ES-I3 (cell line): ENCODE measurements at regions not wholly inside any gene's neighbourhood (a gene's known extent, or its start where the extent isn't known, plus 50 kb on each side); places are given as distances from the start of the nearest gene placed in this dataset.
"Not testable (repeated sequence)": the region's sequence is repeated elsewhere in the genome, so short reads cannot be mapped to it uniquely, and the experiment has no call there.

Experiments used
- H3K36me3 ChIP-seq: 2 replicates; pipeline ENCODE4 v1.6.1; 2013; ENCODE audit warnings: mild to moderate bottlenecking, low read length, control low read depth, moderate library complexity; ENCODE audit not compliant: insufficient read depth
- H3K4me1 ChIP-seq: 2 replicates; pipeline ENCODE4 v1.6.1; 2013; ENCODE audit warnings: mild to moderate bottlenecking, control low read depth, low read length; ENCODE audit not compliant: insufficient read depth
- H3K9ac ChIP-seq: 2 replicates; pipeline ENCODE4 v1.6.1; 2013; ENCODE audit warnings: low read depth, mild to moderate bottlenecking, low read length, moderate library complexity
- H3K9me3 ChIP-seq: 2 replicates; pipeline ENCODE4 v1.6.1; 2013; ENCODE audit warnings: mild to moderate bottlenecking, low read length, moderate library complexity; ENCODE audit not compliant: control insufficient read depth, insufficient read depth

DNA sequence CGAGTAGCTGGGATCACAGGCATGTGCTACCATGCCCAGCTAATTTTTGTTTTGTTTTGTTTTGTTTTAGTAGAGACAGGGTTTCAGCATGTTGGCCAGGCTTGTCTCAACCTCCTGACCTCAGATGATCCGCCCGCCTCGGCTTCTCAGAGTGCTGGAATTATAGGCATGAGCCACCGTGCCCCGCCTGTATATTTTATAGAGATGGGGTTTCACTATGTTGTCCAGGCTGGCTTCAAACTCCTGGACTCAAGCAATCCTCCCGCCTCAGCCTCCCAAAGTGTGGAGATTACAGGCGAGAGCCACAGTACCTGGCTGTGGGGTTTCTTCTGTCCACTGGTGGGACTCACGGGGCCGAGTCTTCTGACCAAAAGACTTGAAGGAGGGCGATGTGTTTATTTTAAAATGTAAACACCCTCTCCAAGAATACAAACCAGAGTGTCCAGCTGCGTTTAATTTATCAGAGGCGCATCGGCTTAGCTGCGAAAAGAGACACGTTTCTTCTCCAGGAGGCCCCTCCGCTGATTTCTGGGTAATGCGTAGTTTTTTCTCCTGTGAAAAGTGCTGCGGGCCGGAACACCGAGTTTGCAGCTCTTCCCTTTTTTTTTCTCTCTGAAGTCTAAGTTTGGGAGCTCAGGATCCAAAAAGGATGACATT, 86.9 kb upstream of the CIBAR2 start:
- Histone ChIP-seq H3K36me3 (no peaks in the 10 kb centered on the region), H3K9ac (no peak overlapping the region), H3K9me3 (0 out of 2 replicates have a peak, but pooled peaks cover 3% of the 10 kb centered on the region), H3K4me1 (peaks cover 21% of the 10 kb centered on the region; the same call in 1 of the 2 replicates)

DNA sequence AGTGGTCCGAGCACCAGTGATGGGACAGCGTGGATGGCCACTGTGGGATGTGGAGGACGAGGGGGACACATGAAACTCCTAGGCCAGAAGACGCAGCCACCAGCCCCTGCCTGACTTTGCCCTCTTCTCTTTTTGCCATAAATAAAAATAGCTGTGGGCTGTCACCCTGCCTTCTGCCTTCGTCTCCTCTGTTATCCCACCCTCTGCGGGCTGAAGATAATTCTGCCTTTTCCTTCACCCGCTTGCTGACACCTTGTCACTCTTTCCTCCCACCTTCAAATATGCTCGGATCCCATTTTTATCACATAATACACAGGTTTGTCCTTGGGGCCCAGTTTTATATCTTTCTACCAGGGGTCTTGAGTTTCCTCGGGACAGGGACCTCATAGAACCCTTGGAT, 87.6 kb upstream of the CIBAR2 start:
- Histone ChIP-seq H3K36me3 (no peaks in the 10 kb centered on the region), H3K9ac (no peak overlapping the region), H3K4me1 (peaks cover 21% of the 10 kb centered on the region; the same call in 1 of the 2 replicates), H3K9me3 (0 out of 2 replicates have a peak, but pooled peaks cover 3% of the 10 kb centered on the region)

DNA sequence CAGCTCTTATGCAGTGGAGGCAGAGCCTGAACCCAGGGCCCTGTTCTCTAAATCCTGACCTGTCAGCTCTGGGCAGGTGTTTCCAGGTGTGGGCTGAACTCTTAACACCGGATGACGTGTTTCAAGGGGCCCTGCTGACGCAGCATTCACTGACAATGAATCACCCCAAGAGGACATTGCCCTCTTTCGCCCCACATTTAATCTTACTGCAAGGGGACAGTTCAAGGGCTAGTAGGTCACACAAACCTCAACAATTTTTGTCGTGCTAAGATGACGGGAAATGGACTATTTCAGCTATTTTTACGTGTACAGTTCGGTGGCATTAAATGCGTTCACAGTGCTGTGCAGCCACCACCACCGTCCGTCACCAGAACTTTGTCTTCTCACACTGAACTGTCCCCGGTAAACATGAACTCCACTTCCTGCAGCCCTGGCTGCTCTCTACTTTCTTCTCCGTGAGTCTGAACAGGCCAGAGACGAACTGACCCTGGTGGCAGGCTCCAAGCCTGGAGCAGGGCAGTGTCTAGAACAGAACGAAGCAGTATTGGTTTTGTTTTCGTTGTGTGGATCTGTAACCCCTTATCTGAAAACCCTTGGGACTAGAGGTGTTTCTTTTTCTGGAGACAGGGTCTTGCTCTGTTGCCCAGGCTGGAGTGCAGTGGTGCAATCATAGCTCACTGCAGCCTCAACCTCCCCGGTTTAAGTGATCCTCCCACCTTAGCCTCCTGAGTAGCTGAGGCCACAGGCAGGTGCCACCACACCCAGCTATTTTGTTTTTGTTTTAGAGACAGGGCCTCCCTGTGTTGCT, 88.4 kb upstream of the CIBAR2 start:
- Histone ChIP-seq H3K4me1 (peaks cover 25% of the 10 kb centered on the region; the same call in 1 of the 2 replicates), H3K9me3 (0 out of 2 replicates have a peak, but pooled peaks cover 3% of the 10 kb centered on the region), H3K9ac (no peak overlapping the region), H3K36me3 (no peaks in the 10 kb centered on the region)

GRCh38 chr16:85201574-85201973, 89.3 kb upstream of the CIBAR2 start:
- Histone ChIP-seq H3K9ac (no peak overlapping the region), H3K9me3 (0 out of 2 replicates have a peak, but pooled peaks cover 3% of the 10 kb centered on the region), H3K4me1 (peaks cover 32% of the 10 kb centered on the region; the same call in 1 of the 2 replicates), H3K36me3 (no peaks in the 10 kb centered on the region)

DNA sequence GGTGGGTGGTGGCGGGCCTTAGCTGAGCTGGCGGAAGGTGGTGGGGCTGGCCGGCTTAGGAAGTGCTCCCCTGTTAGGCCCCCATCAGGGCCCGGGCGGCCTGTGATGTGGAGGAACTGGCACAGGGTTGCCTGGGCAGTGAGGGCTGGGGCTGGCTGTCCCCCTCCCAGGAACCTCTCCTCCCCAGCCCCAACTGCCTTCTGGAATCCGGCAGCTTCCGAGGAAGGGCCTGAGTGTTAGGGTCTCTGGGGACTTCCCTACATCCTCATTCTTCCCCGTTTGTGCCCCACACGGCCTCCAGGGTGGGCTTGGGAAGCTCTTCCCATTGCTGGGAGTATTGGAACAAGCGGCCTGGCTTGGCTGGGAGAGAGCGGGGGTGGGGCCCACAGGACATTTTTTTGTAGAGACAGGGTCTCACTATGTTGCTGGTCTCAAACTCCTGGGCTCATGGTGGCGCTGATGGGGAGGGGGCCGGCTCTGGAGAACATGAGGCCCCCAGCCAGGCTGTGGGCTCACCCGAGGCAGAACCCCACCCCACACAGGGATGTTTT, 89.9 kb upstream of the CIBAR2 start:
- Histone ChIP-seq H3K36me3 (no peaks in the 10 kb centered on the region), H3K9ac (no peak overlapping the region), H3K9me3 (0 out of 2 replicates have a peak, but pooled peaks cover 3% of the 10 kb centered on the region), H3K4me1 (peaks cover 35% of the 10 kb centered on the region; the same call in 1 of the 2 replicates)

GRCh38 chr16:85202631-85203461, 90.6 kb upstream of the CIBAR2 start:
- Histone ChIP-seq H3K9ac (no peak overlapping the region), H3K9me3 (no peaks in the 10 kb centered on the region), H3K4me1 (peaks cover 35% of the 10 kb centered on the region; the same call in 1 of the 2 replicates), H3K36me3 (no peaks in the 10 kb centered on the region)

DNA sequence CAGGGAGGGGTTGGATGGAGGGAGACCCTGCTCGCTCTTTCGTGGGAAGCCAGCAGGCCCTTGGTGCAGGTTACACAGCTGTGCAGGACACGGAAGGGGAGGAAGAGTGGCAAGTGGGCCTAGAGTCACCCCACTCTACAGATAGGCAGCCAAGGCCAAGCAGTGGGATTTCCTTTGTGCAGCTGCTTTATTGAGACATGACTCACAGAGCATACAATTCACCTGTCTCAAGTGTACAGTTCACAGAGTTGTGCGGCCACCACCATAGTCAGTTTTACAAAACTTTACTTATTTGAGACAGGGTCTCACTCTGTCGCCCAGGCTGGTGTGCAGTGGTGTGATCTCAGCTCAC, 91.2 kb upstream of the CIBAR2 start:
- Histone ChIP-seq H3K9me3 (no peaks in the 10 kb centered on the region), H3K36me3 (no peaks in the 10 kb centered on the region), H3K4me1 (peaks cover 35% of the 10 kb centered on the region; the same call in 1 of the 2 replicates), H3K9ac (no peak overlapping the region)

GRCh38 chr16:85204242-85205010, 92.2 kb upstream of the CIBAR2 start:
- no peaks in the 10 kb centered on the region for H3K36me3 ChIP-seq
- H3K9ac ChIP-seq, result no peak overlapping the region
- no peaks in the 10 kb centered on the region for H3K9me3 ChIP-seq
- H3K4me1 ChIP-seq, result peaks cover 35% of the 10 kb centered on the region; the same call in 1 of the 2 replicates

- H3K9me3 ChIP-seq, H3K36me3 ChIP-seq, H3K9ac ChIP-seq: not testable (repeated sequence)
- peaks cover 40% of the 10 kb centered on the region; the same call in 1 of the 2 replicates for H3K4me1 ChIP-seq
Observed at GRCh38 chr16:85205257-85205656, 93.0 kb upstream of the CIBAR2 start.

DNA sequence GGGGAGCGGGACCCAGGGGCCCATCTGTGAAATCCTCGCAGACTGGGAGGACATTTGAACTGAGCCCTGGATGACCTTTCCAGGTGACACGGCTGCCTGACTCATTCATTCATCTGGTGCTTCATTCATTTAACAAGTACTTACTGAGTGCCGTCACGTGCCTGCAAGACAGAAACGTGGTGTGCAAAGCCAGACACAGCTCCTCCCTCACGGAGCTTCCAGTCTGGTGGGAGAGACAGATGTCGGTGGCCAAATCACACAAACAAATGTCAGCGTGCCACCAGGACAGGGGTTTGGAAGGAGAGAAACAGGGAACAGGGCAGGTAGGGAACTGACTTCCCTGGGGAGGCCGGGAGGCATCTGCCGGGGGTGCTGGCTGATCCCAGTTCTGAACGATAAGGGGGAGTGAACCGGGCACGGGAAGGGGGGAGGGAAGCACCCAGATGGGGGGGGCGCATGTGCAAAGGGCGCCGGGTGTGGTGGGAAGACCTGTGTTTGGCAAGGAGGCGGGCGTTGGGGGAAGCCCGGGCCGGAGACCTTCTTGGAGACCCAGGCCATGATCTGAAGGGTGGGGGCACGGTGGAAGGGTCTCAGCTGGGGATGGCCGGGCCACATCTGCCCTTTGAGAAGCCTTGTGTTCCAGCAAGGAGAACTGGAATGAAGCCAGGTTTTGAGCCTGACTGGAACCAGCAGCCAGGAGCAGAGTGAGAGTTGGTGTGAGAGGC, 93.6 kb upstream of the CIBAR2 start:
- Histone ChIP-seq H3K9me3 (no peaks in the 10 kb centered on the region), H3K9ac (no peak overlapping the region), H3K36me3 (no peaks in the 10 kb centered on the region), H3K4me1 (peaks cover 40% of the 10 kb centered on the region; the same call in 1 of the 2 replicates)

GRCh38 chr16:85206472-85207356, 94.4 kb upstream of the CIBAR2 start:
- H3K9ac ChIP-seq, result no peak overlapping the region
- no peaks in the 10 kb centered on the region for H3K9me3 ChIP-seq
- H3K4me1 ChIP-seq, result peaks cover 35% of the 10 kb centered on the region; the same call in 1 of the 2 replicates
- no peaks in the 10 kb centered on the region for H3K36me3 ChIP-seq

- Histone ChIP-seq H3K9me3 (no peaks in the 10 kb centered on the region), H3K4me1 (peaks cover 27% of the 10 kb centered on the region; the same call in 1 of the 2 replicates), H3K36me3 (no peaks in the 10 kb centered on the region), H3K9ac (no peak overlapping the region)
Observed at GRCh38 chr16:85207357-85207921, 95.2 kb upstream of the CIBAR2 start.
